ENCODE measurements at regions not wholly inside any gene's neighbourhood (a gene's known extent, or its start where the extent isn't known, plus 50 kb on each side); places are given as distances from the start of the nearest gene placed in this dataset.

DNA sequence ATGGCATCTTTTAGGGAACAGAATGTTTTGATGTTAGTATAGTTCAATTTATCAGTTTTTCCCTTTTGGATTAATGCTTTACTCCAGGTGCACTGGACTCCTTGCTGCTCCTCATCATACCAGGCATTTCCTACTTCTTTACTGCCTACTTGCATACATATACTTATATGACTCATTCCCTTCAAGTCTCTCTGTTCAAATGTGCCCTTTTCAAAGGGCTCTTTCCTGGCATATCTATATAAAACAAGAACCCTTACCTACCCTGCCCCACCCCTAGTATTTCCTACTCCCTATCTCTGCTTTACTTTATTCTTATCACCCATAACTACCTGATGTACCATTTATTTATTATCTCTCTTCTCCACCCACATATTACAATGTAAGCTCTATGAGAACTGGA, 90.6 kb downstream of the CAPZA3 start:
- TF ChIP-seq, protein P1, sequence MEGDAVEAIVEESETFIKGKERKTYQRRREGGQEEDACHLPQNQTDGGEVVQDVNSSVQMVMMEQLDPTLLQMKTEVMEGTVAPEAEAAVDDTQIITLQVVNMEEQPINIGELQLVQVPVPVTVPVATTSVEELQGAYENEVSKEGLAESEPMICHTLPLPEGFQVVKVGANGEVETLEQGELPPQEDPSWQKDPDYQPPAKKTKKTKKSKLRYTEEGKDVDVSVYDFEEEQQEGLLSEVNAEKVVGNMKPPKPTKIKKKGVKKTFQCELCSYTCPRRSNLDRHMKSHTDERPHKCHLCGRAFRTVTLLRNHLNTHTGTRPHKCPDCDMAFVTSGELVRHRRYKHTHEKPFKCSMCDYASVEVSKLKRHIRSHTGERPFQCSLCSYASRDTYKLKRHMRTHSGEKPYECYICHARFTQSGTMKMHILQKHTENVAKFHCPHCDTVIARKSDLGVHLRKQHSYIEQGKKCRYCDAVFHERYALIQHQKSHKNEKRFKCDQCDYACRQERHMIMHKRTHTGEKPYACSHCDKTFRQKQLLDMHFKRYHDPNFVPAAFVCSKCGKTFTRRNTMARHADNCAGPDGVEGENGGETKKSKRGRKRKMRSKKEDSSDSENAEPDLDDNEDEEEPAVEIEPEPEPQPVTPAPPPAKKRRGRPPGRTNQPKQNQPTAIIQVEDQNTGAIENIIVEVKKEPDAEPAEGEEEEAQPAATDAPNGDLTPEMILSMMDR (IDR thresholded peaks at IDR 0.05; ENCODE audit: poor library complexity, severe bottlenecking): no peak
- TF ChIP-seq, protein P2, sequence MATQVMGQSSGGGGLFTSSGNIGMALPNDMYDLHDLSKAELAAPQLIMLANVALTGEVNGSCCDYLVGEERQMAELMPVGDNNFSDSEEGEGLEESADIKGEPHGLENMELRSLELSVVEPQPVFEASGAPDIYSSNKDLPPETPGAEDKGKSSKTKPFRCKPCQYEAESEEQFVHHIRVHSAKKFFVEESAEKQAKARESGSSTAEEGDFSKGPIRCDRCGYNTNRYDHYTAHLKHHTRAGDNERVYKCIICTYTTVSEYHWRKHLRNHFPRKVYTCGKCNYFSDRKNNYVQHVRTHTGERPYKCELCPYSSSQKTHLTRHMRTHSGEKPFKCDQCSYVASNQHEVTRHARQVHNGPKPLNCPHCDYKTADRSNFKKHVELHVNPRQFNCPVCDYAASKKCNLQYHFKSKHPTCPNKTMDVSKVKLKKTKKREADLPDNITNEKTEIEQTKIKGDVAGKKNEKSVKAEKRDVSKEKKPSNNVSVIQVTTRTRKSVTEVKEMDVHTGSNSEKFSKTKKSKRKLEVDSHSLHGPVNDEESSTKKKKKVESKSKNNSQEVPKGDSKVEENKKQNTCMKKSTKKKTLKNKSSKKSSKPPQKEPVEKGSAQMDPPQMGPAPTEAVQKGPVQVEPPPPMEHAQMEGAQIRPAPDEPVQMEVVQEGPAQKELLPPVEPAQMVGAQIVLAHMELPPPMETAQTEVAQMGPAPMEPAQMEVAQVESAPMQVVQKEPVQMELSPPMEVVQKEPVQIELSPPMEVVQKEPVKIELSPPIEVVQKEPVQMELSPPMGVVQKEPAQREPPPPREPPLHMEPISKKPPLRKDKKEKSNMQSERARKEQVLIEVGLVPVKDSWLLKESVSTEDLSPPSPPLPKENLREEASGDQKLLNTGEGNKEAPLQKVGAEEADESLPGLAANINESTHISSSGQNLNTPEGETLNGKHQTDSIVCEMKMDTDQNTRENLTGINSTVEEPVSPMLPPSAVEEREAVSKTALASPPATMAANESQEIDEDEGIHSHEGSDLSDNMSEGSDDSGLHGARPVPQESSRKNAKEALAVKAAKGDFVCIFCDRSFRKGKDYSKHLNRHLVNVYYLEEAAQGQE (IDR thresholded peaks at IDR 0.05; ENCODE audit: borderline replicate concordance): no peak
- TF ChIP-seq EP300 (conservative IDR thresholded peaks at IDR 0.05; ENCODE audit: poor library complexity, severe bottlenecking) (no peak), TAF1 (IDR thresholded peaks at IDR 0.05; ENCODE audit: low read depth) (no peak), POLR2AphosphoS5 (IDR thresholded peaks at IDR 0.05) (no peak)
